AG08396 (cell line): ENCODE measurements at regions not wholly inside any gene's neighbourhood (a gene's known extent, or its start where the extent isn't known, plus 50 kb on each side); places are given as distances from the start of the nearest gene placed in this dataset.

Experiments used
- DNase-seq: peaks from one replicate; pipeline ENCODE4 v3.0.0; 2012; ENCODE audit warnings: low spot score, mixed read lengths

- DNase-seq = no peak
Observed at GRCh38 chr3:124545891-124546290, 184.4 kb upstream of the UMPS start.

- no peak for DNase-seq
Observed at GRCh38 chr3:124552224-124552623, 178.0 kb upstream of the UMPS start.

DNA sequence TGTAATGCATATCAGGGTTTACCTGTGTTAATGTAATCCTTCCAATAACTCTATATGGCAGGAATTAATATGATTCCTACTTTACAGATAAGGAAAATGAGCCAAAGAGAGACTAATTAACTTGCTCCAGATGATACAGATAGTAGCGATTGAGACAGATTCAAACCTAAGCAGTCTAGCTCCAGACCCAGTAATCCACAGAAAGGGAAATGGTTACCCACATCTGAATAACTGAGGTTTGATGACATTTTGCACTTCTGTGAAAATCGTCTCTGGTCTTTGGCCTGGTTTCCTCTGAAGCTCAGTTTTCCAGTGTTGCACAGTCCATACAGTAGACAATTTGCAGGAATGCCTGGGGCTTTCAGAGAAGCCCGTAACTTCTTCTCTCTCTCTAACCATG, 177.1 kb upstream of the UMPS start:
- DNase-seq = no peak

DNA sequence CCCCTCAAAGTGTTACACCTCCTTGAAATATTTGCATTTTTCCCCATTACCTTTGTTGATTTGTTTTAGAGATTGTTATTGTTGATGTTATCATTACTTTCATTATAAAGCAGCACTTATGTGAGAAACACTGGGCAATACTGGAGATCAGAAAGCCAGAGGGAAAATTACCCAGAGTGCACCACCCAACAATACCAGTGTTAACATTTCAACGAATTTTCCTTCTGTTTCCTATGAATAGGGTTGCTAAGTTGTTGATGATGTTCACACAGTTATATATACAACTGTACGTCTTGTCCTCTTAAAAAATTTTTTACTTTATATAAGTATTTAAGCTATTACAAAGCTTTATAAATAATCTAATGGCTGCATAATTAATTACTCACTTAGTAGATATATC, 173.6 kb upstream of the UMPS start:
- no peak for DNase-seq

DNA sequence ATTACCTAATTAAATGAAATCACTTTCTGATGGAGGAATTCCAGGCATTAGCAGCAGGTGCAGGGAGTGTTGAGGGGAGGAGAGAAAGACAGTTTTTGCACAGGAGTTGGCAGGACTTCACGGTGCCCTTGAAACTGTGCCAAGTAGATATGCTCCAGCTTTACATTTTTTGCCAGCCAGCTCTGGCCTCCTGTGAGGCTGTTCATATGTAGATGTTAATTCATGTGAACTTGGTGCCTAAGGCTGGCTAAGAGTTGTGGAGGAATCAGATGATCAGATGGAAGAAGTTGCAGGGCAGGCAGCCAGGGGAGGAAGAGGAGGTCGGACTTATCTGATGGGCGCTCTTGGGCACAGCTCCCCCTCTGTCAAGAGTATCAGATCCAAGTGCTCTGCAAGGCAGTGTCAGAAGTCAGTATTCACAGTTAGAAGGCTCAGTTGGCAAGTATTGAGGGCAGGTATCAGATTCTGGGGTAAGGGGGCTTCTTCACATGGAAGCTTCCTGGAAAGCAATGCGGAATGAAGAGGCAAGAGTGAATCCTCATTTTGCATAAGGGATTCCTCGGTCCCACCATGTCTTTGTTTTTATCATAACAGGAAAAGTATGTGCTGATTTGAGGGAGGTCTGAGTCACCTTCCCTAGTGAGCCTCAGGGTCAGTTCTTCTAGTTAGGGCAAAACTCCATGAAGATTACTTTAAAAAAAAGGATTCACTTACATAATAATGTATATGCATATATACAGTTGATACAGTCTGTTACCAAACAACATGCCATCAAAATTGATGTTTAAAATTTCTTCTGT, 172.6 kb upstream of the UMPS start:
- DNase-seq = no peak

- peak; percentile 72 for DNase-seq
Observed at GRCh38 chr3:124558991-124559845, 171.0 kb upstream of the UMPS start.

GRCh38 chr3:124559846-124560574, 170.2 kb upstream of the UMPS start:
- peak; percentile 79 for DNase-seq

GRCh38 chr3:124560666-124561215, 169.5 kb upstream of the UMPS start:
- DNase-seq = no peak

GRCh38 chr3:124562769-124563168, 167.5 kb upstream of the UMPS start:
- DNase-seq = no peak

DNA sequence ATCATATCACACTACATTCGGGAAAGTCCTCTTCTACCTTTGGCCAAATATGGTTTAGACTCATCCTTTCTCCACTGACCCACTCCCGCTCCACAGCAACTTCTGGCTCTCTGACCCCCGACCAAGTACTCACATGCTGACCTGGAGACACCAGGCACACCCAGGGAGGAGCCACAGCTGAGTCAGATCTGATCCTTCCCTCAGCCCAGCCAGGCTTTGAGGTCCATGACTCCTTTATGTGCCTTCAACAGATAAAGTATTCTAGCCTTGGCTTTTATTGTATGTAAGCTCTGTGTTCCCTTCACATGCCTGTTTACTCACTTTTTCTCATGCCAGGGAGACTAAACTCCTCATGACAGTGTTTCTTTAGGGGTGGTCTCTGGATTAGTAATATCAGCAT, 166.9 kb upstream of the UMPS start:
- DNase-seq = peak; percentile 49

DNA sequence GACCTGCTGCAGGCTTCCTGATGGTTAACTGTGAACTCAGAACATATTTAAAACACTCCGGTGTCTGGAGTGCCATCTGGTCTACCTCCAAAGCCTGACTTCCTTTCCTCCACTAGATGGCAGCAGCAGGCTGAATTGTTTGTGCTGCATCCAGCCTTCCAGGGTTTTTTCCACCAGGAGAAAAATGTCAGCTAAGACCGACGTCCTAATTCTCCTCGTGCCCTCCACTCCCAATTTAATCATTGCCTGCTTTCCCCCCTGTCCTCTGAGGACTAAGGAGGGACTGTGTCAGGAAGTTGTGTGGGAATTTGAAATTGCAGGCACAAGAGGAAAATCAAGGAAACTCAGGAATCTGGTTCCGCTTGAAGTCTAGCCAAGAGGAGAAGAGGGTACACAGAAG, 165.2 kb upstream of the UMPS start:
- DNase-seq = peak; percentile 80

DNA sequence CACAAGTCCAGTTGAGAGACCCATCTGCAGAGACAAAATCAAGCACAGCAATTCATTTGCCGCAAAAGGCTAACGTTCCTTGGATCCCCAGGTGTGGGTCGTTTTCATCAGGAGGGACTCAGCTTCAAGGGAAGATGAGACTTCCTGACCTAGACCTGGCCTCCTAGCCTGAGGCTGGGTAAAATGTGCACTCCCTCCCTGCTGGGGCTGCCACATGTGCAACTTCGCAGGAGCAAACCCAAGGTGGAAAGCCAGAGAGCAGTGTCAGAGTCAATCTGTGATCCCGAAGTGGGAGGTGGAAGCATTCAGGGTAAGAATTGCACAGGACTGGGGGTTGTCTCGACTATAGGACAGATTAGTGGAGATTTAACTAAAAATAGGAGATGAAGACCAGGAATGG, 164.7 kb upstream of the UMPS start:
- DNase-seq = no peak

- no peak for DNase-seq
Observed at GRCh38 chr3:124566701-124567100, 163.6 kb upstream of the UMPS start.

DNA sequence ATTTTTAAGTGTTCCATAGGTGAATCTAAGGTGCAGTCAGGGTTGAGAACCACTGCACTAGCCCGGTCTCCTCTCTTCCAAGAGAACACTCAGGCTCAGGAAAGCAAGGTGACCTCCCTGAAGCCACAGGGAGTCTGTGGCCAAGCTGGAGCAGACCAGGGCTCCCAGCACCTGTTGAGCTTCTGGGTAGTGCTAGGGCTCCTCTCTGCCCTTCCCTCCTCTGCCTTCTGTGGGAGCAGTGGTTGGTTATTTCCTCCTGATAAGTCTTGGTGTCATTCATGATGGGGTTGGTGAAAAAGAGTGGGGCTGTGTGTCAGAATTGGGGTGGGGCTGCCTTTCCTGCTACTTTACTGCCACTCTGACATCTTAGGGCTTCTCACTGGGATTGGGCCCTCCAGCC, 163.1 kb upstream of the UMPS start:
- DNase-seq = no peak

GRCh38 chr3:124569761-124570160, 160.5 kb upstream of the UMPS start:
- DNase-seq = no peak

DNA sequence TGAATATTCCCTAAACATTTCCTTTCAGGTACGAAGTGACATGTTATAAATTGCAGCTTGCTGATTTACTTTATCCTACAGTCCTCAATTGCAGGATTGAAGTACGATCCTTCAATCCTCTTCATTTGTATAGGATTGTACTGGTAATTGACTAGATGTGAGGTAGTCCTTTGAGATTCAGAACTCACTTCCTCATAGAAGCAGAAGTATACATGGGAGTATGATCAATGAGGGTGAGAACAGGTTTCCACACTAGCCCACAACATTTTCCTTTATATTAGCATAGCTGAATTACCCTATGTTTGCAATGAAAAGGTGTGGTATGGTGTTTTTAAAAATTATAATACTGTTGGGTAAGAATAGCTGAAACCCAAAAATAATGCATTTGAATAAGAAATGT, 160.0 kb upstream of the UMPS start:
- DNase-seq = no peak

DNA sequence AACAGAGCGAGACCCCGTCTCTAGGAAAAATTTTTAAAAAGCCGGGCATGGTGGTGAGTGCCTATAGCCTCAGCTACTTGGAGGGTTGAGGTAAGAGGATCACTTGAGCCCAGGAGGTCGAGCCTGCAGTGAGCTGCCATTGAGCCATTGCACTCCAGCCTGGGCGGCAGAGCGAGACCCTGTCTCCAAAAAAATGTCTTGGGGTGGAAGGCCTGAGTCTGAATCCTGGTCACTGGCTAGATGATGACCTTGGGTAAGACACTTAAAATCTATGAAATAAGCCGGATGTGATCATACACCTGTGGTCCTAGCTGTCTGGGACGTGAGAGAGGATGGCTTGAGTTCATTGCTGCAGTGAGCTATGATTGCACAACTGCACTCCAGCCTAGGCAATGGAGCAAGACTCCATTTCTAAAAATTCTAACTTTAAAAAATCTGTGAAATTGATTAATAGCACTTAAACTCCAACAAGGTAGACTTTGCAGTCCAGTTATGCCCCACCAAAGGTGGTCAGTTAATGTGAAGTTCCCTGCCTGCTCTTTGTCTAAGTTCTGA, 157.3 kb upstream of the UMPS start:
- DNase-seq = no peak

GRCh38 chr3:124574012-124574411, 156.2 kb upstream of the UMPS start:
- no peak for DNase-seq

DNA sequence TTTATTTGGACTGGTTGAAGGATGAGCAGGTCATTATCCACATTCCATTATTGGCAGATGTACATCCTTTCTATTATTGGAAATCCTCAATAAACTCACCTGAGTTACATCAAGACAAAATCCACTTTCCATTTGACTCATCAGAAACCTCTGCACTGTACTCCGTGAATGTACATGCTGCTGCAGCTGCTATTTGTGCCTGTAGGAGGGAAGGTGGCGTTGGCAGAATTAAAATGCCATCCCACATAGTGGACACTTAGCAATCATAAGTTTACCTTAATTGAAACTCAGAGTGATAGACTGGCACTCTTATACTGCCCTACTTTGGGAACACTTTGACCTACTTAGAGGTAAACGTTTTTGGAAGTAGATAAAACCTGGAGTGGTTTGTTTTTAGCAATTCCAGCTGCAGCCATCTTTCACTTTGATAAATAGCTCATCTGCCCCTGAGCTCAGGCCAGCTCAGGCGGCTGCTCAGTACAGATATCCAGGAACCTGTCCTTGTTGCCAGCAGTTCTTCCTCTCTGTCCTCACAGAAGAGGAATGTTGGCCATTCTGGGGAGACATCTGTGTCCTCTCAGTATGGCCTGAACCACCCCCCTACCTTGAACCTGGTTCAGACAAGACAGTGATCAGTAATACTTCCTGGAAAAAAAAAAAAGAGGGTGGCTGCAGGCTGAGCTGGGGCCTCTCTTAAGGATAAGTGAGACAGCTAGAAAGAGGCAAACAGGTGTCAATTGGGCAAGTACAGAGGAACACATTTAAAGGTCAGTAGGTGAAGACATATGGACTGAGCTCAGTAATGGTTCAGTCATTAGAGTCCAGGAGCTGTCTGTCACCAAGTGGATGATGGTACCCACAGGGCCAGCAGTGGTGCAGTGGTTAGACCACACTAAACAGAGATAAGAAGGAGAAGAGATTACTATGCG, 153.4 kb upstream of the UMPS start:
- no peak for DNase-seq

DNA sequence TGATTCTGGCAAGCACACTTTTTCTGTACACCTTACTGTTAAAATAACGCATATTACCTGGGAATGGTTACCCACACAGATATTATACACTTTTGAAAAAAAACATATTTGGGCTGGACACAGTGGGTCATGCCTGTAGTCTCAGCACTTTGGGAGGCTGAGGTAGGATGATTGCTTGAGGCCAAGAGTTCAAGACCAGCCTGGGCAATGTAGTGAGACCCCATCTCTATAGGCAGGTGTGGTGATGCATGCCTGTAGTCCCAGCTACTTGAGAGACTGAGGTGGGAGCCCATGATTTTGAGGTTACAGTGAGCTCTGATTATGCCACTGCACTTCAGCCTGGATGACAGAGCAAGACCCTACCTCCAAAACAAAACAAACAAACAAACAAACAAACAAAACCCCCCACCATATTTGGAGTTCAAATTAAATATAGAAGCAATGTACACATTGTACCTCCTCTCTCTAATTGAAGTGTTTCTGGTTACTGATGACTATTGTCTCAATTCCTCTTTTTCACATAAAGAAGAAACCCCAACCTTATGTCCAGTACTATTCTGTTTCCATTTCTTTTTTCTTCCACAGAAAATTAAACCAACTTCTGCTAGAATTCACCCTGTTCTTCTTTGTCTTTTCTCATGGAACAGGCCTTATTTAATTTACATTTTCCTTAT, 152.6 kb upstream of the UMPS start:
- no peak for DNase-seq
